WERI-Rb-1 (cell line): ENCODE measurements at regions not wholly inside any gene's neighbourhood (a gene's known extent, or its start where the extent isn't known, plus 50 kb on each side); places are given as distances from the start of the nearest gene placed in this dataset.
"Not testable (repeated sequence)": the region's sequence is repeated elsewhere in the genome, so short reads cannot be mapped to it uniquely, and the experiment has no call there.

Experiments used
- DNase-seq: peaks from one replicate; pipeline ENCODE4 v3.0.0-alpha.2; 2020
- H3K27ac ChIP-seq: fragments of 250-450 bp; sonication (Bioruptor Pico); 2 replicates; pipeline ENCODE4 v1.5.1; 2020; ENCODE audit warnings: mild to moderate bottlenecking, moderate library complexity
- H3K27me3 ChIP-seq: fragments of 250-450 bp; sonication (Bioruptor Pico); 2 replicates; pipeline ENCODE4 v1.5.1; 2021; ENCODE audit warnings: mild to moderate bottlenecking, low read depth, moderate library complexity; ENCODE audit not compliant: insufficient read depth, severe bottlenecking
- H3K36me3 ChIP-seq: fragments of 250-450 bp; sonication (Bioruptor Pico); 2 replicates; pipeline ENCODE4 v1.5.1; 2020; ENCODE audit warnings: mild to moderate bottlenecking, moderate library complexity
- H3K4me3 ChIP-seq: 2 replicates; pipeline ENCODE4 v1.5.1; 2011; ENCODE audit warnings: low read depth, mild to moderate bottlenecking, control low read depth, low read length
- H3K9me3 ChIP-seq: fragments of 250-450 bp; sonication (Bioruptor Pico); 2 replicates; pipeline ENCODE4 v1.5.1; 2021; ENCODE audit warnings: mild to moderate bottlenecking, moderate library complexity; ENCODE audit not compliant: severe bottlenecking
- TF ChIP-seq, protein P1 (sequence below): IDR thresholded peaks from 2 replicates; pipeline ENCODE4 v1.5.1; 2011; ENCODE audit warnings: low read depth, mild to moderate bottlenecking, control low read depth, inconsistent platforms, low read length

DNA sequence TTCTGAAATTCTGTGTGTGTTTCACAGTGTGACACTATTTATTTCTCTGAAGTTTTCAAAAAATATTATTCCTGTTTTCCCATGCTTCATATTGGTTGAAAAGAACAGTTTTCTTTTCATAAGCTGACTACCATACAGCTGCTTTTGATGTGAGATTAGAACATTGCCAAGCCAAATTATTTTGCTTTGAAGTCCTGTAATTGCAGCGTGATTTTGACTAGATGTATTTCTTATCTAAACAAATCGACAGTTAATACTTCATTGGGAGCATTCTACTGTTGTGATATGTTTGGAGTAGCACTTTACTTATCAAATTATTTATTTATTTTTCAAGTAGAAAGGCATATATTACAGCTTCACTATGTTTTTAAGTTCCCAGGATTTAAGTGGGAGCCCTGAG lies 132.0 kb downstream of the DACT1 start:
- Histone ChIP-seq H3K9me3 (no peaks in the 10 kb centered on the region), H3K27me3 (no peaks in the 10 kb centered on the region), H3K36me3 (no peaks in the 10 kb centered on the region), H3K27ac (no peak overlapping the region), H3K4me3 (no peak overlapping the region)
- TF ChIP-seq, protein P1, sequence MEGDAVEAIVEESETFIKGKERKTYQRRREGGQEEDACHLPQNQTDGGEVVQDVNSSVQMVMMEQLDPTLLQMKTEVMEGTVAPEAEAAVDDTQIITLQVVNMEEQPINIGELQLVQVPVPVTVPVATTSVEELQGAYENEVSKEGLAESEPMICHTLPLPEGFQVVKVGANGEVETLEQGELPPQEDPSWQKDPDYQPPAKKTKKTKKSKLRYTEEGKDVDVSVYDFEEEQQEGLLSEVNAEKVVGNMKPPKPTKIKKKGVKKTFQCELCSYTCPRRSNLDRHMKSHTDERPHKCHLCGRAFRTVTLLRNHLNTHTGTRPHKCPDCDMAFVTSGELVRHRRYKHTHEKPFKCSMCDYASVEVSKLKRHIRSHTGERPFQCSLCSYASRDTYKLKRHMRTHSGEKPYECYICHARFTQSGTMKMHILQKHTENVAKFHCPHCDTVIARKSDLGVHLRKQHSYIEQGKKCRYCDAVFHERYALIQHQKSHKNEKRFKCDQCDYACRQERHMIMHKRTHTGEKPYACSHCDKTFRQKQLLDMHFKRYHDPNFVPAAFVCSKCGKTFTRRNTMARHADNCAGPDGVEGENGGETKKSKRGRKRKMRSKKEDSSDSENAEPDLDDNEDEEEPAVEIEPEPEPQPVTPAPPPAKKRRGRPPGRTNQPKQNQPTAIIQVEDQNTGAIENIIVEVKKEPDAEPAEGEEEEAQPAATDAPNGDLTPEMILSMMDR, result no peak
- DNase-seq, result no peak

DNA sequence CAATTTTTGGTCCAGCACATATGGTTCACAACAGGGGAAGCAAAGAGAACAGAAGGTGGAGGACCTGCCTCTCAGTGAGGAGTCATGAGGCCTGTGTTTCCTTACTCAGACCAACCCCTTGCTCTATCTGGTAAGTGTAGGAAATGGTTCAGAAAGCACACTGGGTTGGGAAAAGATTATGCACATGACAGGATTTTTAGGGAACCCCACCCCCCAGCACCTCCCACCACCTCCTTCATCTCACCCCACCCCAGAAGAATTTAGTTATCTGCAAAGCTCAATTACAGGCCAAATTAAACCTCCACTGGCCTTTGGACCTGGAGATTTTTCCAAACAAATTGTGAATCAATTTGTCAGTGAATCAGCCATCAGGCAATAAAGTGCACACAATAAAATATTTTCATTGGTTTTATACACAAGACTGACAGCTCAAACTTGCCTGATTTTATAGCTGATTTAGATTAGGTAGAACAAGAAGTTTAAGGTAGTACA lies 132.8 kb downstream of the DACT1 start:
- TF ChIP-seq, protein P1, result no peak
- Histone ChIP-seq H3K27me3 (no peaks in the 10 kb centered on the region), H3K36me3 (no peaks in the 10 kb centered on the region), H3K4me3 (no peak overlapping the region), H3K27ac (no peak overlapping the region), H3K9me3 (no peaks in the 10 kb centered on the region)
- no peak for DNase-seq

DNA sequence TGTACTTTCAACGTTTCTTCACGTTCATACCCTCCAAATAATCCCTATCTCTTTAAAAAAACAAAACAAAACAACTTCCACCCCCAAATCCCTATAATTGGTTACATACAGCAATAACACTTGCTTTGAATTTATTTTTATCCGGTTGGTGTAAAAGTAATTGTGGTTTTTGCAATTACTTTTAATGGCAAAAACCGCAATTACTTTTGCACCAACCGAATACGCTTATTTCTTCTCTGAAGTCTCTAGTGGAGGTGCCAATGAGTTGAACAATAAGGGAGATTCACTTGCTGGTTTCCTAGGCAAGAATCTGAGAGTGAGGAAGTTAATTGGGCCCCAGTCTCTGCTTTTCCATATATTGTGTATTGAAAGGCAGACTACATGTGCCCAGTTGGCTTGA lies 133.3 kb downstream of the DACT1 start:
- Histone ChIP-seq H3K27ac (no peak overlapping the region), H3K9me3 (no peaks in the 10 kb centered on the region), H3K27me3 (no peaks in the 10 kb centered on the region), H3K4me3 (no peak overlapping the region), H3K36me3 (no peaks in the 10 kb centered on the region)
- TF ChIP-seq, protein P1, result no peak
- no peak for DNase-seq

DNA sequence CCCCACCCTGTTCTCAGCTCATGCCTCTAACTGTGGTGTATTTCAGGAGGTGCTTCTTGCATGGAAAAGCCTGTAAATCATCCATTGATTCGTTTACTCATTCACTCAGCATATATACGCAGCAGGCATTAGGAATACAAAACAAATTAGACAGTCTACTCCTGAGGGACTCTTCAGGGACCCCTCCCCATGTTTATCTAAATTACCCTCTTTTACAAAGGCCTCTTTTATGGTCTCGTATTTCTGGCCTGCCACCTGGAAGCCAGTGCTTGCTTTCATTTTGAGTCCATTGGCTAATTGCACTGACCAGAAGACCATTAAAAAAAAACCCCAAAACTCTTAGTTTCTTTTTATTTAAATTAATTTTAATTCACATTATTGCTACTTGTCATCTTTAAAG lies 134.4 kb downstream of the DACT1 start:
- H3K36me3 ChIP-seq, result no peaks in the 10 kb centered on the region
- H3K4me3 ChIP-seq, result no peak overlapping the region
- H3K27me3 ChIP-seq, result no peaks in the 10 kb centered on the region
- TF ChIP-seq, protein P1, result no peak
- H3K27ac ChIP-seq, result no peak overlapping the region
- no peak for DNase-seq
- H3K9me3 ChIP-seq, result no peaks in the 10 kb centered on the region

DNA sequence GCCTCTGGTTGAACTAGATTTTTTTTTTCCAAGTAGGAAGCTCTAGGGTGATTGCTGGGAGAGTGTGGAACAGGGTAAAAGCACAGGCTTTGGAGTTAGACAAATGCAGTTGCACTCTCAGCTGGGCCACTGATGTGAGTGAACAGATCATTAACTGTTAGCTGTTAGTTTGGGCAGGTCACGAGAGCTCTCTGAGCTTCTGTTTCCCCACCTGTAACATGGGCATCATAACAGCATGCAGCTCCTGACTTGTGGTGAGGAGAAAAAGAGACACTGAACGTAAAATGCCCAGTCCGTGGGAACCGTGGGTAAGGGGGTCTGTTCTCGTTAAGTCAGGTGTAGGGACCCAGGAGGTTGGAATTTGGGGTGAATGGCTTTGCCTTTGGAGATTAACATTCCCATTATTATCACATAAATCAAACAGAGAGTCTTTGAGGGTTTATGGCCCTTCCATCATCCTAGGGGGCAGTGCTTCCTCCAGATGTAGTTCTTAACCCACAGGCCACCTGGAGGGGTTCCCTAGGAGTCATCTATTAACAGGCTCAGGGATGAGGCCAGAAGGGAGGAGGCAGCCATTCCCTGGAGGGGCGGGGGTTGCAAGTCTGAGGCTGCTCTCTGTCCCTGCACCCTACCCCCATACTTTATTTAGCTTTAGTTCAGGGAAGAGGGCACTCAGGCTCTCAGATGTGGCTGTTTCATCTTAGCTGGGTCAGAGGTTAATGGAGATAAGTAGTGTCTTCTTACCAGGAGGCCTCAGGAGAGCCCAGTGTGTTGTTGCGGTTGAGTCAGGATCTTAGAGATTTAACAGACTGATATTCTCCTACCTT lies 135.2 kb downstream of the DACT1 start:
- TF ChIP-seq, protein P1, result no peak; the same call in 1 of the 2 replicates
- no peak overlapping the region for H3K4me3 ChIP-seq
- peak; percentile 37 for DNase-seq
- no peaks in the 10 kb centered on the region for H3K9me3 ChIP-seq
- no peaks in the 10 kb centered on the region for H3K36me3 ChIP-seq
- no peak overlapping the region for H3K27ac ChIP-seq
- H3K27me3 ChIP-seq, result no peaks in the 10 kb centered on the region

DNA sequence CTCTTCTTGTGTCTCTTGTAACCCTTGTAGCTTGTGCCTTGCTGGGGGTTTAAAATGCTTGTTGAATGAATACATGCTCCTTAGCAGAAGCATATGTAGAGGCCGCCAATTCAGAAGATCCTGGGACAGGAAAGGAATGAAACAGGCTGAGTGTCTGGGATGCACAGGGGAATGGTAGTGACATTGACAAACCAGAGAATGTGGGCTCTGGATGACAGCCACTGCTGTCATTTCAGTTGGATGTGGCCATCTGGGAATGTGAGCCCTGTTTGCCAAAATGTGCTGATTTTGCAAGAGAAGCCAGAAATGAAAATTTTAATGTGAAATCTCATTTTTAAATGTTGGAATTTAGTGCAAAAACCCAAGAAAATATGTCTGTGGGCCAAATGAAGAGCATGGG lies 136.8 kb downstream of the DACT1 start:
- no peak overlapping the region for H3K4me3 ChIP-seq
- no peak for DNase-seq
- no peak overlapping the region for H3K27ac ChIP-seq
- TF ChIP-seq, protein P1, result no peak
- H3K9me3 ChIP-seq, result no peaks in the 10 kb centered on the region
- H3K36me3 ChIP-seq, result no peaks in the 10 kb centered on the region
- no peaks in the 10 kb centered on the region for H3K27me3 ChIP-seq

DNA sequence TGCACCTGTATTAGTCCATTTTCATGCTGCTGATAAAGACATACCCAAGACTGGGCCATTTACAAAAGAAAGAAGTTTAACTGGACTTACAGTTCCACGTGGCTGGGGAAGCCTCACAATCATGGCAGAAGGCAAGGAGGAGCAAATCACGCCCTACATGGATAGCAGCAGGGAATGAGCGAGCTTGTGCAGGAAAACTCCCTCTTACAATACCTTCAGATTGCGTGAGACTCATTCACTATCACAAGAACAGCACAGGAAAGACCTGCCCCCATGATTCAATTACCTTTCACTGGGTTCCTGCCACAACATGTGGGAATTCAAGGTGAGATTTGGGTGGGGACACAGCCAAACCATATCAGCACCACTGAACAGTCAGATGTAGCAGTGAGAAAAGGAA lies 137.4 kb downstream of the DACT1 start:
- H3K9me3 ChIP-seq, H3K27ac ChIP-seq, DNase-seq, H3K36me3 ChIP-seq, H3K4me3 ChIP-seq, H3K27me3 ChIP-seq: not testable (repeated sequence)
